Right cardiac atrium (tissue), 5 donors: ENCODE measurements at regions not wholly inside any gene's neighbourhood (a gene's known extent, or its start where the extent isn't known, plus 50 kb on each side); places are given as distances from the start of the nearest gene placed in this dataset.
A peak's percentile ranks its signal among the peaks of the same experiment; 100 is the strongest.

Source experiments
- ATAC-seq, 2 donors: fragments of 200-7000 bp; cut with Tn5 transposase; one replicate each; pipeline versions ENCODE4 v1.8.0 to v1.9.1; 2020; ENCODE audit warnings: moderate library complexity in 2 of 2, mild to moderate bottlenecking in 1 of 2
- DNase-seq, 3 donors: peaks; one replicate each; pipeline ENCODE4 v3.0.0-alpha.2; 2020
- H3K27ac ChIP-seq: one replicate; pipeline ENCODE4 v1.5.1; 2013; ENCODE audit warnings: mild to moderate bottlenecking, low read length, control low read depth, moderate library complexity
- H3K27me3 ChIP-seq: one replicate; pipeline ENCODE4 v1.6.1; 2013; ENCODE audit not compliant: control insufficient read depth, insufficient read depth
- H3K4me1 ChIP-seq: one replicate; pipeline ENCODE4 v1.6.1; 2013; ENCODE audit warnings: low read length; ENCODE audit not compliant: control insufficient read depth, insufficient read depth
- H3K4me3 ChIP-seq: one replicate; pipeline ENCODE4 v1.5.1; 2013; ENCODE audit warnings: low read length, control low read depth
- H3K9me3 ChIP-seq: one replicate; pipeline ENCODE4 v1.6.1; 2013; ENCODE audit warnings: low read length; ENCODE audit not compliant: control insufficient read depth
- WGBS: extraction: QIAGEN DNeasy Blood & Tissue Kit; methylation state at CpG from one replicate; pipeline ENCODE4 v1.1.7; 2013; 5-methylcytosine and 5-hydroxymethylcytosine counted together
- intact Hi-C, 4 donors: fragments of 100-400 bp; cut with DNase I; formaldehyde crosslinking; loops; one replicate each; pipeline versions ENCODE4 v1.11.0 to v1.14.0; 2022 to 2023
- donor health status: healthy with polysubstance abuse.
- donor health status: DM: no; HTN: yes; CAD: no.
- donor health status: DM: no; HTN: no; CAD: no.
- donor health status: DM: no; HTN: yes; CAD: no; lungs with severe emphysema.
- donor health status: DM: yes; HTN: yes; CAD: no.

DNA sequence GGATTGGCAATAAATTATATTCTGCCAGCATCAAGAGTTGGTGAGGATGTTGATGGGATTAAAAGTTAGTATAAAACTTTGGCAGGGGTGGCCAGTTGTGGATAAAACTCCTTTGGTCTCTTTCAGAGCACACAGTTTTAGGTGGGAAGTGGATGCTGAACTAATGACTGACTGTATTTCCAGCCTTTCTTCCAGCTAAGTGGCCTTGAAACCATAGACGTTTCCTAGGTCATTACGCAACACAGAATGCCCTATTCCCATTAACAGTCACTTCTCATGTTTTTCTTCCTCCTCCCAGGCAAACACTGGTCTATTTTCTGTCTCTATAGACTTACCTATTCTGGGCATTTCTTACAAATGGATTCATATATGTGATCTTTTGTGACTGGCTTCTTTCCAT, 467.4 kb downstream of the NEBL start:
- Histone ChIP-seq H3K27me3 (no peaks in the 10 kb centered on the region), H3K9me3 (no peaks in the 10 kb centered on the region), H3K4me3 (no peak overlapping the region), H3K4me1 (no peaks in the 10 kb centered on the region), H3K27ac (no peak overlapping the region)
- DNase-seq (no peak), ATAC-seq (no peak)
- 78% methylated on average over 2 of the region's 2 CpGs for WGBS
- intact Hi-C loops = no loop called here

DNA sequence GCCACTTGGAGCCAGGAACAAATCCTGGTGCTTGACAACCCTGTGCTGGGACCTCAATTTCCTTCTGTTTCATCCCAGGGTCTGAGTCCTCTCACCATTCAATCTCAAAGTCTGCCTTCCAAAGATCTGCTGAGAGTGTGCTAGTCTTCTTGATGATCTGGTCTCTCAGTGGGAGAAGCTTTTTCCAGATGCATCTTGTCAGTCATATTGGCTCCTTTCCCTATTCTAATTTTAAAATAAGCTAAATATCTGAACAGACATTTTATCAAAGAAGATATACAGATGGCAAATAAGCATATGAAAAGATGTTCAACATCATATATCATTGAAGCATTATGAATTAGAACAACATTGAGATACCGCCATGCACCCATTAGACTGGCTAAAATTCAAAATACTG, 469.3 kb downstream of the NEBL start:
- no peak overlapping the region for H3K4me3 ChIP-seq
- H3K27me3 ChIP-seq = no peaks in the 10 kb centered on the region
- H3K4me1 ChIP-seq = no peaks in the 10 kb centered on the region
- DNase-seq (no peak), ATAC-seq (no peak)
- 86% methylated on average over 1 of the region's 1 CpG for WGBS
- no peak overlapping the region for H3K27ac ChIP-seq
- intact Hi-C loops = no loop called here
- H3K9me3 ChIP-seq = no peaks in the 10 kb centered on the region

DNA sequence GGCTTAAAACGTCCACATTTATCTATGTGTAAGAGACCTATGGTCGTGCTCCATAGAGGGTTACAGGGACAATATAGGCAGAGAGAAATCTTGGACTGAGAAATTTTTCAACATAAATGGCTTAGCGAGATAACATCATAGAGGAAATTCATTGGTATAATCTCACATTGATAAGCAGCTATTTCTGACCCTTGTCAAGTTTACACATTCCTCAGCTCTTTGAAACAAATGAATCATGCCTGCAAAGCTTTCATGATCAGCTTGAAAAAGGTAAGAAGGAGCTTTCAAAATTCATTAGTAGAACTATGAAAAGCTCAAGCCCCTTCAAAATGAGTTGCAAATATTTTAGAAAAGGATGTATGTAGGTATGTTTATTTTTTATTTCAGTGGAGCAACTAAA, 478.8 kb downstream of the NEBL start:
- ATAC-seq = no peak
- intact Hi-C loops = no loop called here

DNA sequence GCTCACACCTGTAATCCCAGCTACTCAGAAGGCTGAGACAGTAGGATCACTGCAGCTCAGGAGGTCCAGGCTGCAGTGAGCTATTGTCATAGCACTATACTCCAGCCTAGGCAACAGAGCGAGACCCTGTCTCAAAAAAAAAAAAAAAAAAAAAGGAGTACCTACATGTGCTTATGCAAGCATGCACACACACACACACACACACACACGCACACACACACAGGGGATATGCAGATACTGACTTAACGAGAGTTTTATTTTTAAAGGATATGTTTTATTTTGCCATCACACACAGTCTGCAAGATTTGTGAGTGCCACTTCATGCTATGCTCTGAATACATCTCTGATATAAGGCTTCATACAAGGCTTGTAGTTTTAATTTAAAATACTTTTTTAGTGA, 479.3 kb downstream of the NEBL start:
- no peak overlapping the region for H3K4me3 ChIP-seq
- 83% methylated on average over 3 of the region's 3 CpGs for WGBS
- no peak overlapping the region for H3K27ac ChIP-seq
- H3K27me3 ChIP-seq = no peaks in the 10 kb centered on the region
- DNase-seq (no peak), ATAC-seq (no peak)
- H3K4me1 ChIP-seq = no peaks in the 10 kb centered on the region
- H3K9me3 ChIP-seq = no peaks in the 10 kb centered on the region
- intact Hi-C loops = no loop called here

More for the DNA sequence above, 478.8 kb downstream of the NEBL start:
- H3K9me3 ChIP-seq = no peaks in the 10 kb centered on the region
- no peak overlapping the region for H3K4me3 ChIP-seq
- no peaks in the 10 kb centered on the region for H3K4me1 ChIP-seq
- 10% methylated on average over 3 of the region's 3 CpGs for WGBS
- no peaks in the 10 kb centered on the region for H3K27me3 ChIP-seq
- DNase-seq = no peak
- no peak overlapping the region for H3K27ac ChIP-seq

DNA sequence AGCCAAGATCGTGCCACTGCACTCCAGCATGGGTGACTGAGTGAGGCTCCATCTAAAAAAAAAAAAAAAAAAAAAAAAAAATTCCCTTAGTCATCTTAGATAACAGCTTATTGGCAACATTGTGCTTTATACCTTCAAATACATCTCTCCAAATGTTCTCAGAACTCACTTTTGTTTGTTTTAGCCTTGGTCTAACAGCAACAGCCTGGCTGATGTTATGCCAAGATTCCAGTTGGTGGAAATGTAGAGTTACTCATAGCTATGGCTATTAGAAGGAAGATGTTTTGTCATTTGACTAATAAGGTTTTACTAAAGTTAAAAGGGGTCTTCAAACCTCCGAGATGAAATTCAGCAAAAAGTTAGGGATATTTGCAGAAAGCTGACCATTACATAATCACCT, 481.4 kb downstream of the NEBL start:
- Histone ChIP-seq H3K4me1 (no peaks in the 10 kb centered on the region), H3K27ac (no peak overlapping the region), H3K27me3 (no peaks in the 10 kb centered on the region), H3K4me3 (no peak overlapping the region), H3K9me3 (no peaks in the 10 kb centered on the region)
- intact Hi-C loops = no loop called here
- WGBS = 87% methylated on average over 2 of the region's 2 CpGs
- DNase-seq (no peak), ATAC-seq (no peak)

DNA sequence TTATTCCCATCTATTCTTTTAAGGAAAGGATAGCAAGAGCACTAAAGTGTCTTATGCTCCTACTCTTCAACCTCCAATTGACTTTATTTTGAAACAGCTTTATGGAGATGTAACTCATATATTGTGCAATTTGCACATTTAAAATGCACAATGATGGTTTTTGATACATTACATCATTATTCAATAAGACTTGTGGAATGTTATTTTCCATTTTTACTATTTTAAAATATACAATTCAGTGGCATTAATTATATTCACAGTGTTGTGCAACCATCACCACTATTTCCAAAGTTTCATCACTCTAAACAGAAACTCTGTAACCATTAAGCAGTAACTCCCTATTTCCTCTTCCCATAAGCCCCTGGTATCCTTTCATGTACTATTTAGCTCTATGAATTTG, 489.8 kb downstream of the NEBL start:
- no peaks in the 10 kb centered on the region for H3K27me3 ChIP-seq
- DNase-seq = no peak
- no peaks in the 10 kb centered on the region for H3K4me1 ChIP-seq
- intact Hi-C loops = no loop called here
- no peak overlapping the region for H3K27ac ChIP-seq
- H3K9me3 ChIP-seq = no peaks in the 10 kb centered on the region
- no peak for ATAC-seq
- H3K4me3 ChIP-seq = no peak overlapping the region

DNA sequence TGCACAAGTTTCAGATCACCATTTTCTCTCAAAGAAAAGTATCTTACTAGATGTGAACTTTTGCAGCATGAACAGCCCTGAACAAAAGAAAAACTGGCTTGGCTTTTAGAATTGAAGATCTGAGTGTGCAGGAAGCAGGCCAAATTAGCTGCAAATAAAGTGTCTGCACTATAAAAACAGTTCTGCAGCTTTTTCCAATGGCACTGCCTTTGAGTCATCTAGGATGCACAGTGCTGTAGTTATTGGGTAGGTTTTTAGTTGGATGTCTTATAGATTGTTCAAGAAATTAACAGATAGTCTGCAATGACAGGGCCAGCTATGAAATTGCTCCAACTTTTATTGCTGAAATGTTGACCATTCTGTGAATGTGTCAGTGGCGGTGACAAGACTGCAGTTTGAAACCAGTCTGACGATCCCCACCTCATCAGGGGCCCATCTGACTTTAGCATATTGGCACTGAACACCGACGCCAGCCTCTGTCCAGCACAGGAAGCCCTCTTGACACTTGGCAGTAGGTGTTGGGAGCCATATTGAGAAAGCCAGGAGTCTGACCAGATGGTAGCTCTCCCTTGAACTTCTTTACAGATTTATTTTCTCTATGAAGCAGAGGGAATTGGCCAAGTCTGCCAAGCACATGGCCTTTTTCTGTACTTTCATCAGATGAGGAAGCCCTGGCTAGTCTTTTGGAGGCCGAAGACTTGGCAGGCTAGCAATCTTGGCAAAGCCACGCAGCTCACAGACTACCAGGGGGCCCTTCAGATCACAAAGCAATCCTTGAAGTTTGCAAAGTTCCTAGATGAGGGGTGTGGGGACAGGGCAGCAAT, 490.6 kb downstream of the NEBL start:
- Histone ChIP-seq H3K27me3 (no peaks in the 10 kb centered on the region), H3K4me3 (no peak overlapping the region), H3K27ac (no peak overlapping the region), H3K9me3 (no peaks in the 10 kb centered on the region), H3K4me1 (no peaks in the 10 kb centered on the region)
- intact Hi-C loops = no loop called here
- WGBS = 46% methylated on average over 6 of the region's 6 CpGs
- ATAC-seq (no peak), DNase-seq (peak in 2 of 3 donors; percentile 31 to 47)

DNA sequence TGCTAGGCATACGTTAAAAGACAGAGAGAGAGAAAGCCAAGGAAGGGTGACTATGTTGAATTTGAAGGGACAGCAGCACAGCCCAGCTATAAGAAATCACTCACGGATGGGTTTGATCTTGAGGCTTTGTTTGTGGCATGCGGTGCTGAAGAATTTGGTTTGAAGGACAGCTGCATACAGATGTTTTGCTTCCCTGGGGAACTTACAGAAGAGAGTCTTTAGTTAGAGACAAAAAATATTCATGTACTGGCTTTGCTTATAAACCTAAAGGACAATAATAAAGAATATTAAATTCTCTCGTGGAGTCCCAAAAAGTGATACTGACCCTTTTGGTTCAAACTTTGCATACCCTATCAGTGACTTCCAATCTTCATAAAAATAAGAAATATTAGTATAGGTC, 491.4 kb downstream of the NEBL start:
- Histone ChIP-seq H3K4me3 (no peak overlapping the region), H3K9me3 (no peaks in the 10 kb centered on the region), H3K4me1 (no peaks in the 10 kb centered on the region), H3K27ac (no peak overlapping the region), H3K27me3 (no peaks in the 10 kb centered on the region)
- intact Hi-C loops = no loop called here
- ATAC-seq (no peak), DNase-seq (no peak)
- 66% methylated on average over 4 of the region's 4 CpGs for WGBS

DNA sequence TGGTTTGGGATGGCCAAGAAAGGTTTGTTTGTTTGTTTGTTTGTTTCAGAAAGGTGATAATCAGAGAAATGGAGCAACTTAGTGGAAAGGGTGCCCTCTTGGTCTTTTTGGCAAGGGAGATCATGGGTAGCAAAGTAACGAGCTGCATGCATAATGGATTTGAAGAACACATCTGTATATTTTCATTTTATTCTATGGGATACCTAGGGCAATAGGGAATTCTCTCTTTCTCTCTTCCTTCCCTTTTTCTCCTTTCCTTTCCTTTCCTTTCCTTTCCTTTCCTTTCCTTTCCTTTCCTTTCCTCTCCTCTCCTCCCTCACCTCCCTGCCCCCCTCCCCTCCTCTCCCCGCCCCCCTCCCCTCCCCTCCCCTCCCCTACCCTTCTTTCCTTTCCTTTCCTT, 492.1 kb downstream of the NEBL start:
- H3K27me3 ChIP-seq = no peaks in the 10 kb centered on the region
- H3K9me3 ChIP-seq = no peaks in the 10 kb centered on the region
- H3K4me1 ChIP-seq = no peaks in the 10 kb centered on the region
- H3K4me3 ChIP-seq = no peak overlapping the region
- ATAC-seq = no peak
- H3K27ac ChIP-seq = no peak overlapping the region
- intact Hi-C loops = no loop called here
- DNase-seq = no peak
- 95% methylated on average over 1 of the region's 2 CpGs for WGBS

DNA sequence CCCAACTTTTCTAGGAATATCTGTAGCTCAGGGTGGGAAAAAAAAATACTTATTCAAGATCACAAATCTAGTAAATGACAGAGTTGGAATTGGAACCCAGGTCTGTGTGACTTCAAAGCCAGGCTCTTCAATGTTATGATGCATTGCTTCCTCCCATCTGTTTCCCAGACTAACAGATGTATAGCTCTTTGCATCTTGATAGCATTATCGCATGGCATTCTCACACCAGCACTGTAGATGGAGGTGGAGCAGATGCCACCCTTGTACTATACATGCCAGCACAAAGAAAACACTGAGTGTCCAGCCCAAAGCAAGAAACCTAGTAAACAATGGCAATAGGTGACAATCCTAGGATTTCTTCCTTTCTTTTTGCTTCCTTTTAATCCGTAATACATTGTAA, 497.3 kb downstream of the NEBL start:
- WGBS = 83% methylated on average over 2 of the region's 2 CpGs
- intact Hi-C loops = no loop called here
- DNase-seq (no peak), ATAC-seq (no peak)
- Histone ChIP-seq H3K9me3 (no peaks in the 10 kb centered on the region), H3K27ac (no peak overlapping the region), H3K4me3 (no peak overlapping the region), H3K27me3 (no peaks in the 10 kb centered on the region), H3K4me1 (no peaks in the 10 kb centered on the region)

DNA sequence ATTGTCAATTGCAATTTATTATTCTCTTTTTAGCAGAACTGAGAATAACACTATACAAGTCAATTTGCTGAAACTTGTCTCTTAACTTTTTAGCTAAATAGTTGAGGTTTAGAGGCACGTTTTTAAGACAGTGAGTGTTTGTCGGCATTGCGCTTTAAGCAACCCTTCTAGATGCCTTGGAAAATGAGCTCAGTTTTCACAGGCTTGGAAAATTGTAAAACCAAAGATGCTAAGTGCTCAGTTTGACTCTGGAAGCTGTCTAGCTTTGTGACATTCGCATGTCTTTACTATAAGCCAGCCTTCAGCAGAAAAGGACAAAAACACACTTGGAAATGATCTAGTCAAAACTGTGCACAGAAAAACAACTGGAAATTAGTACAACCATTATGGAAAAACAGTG, 500.4 kb downstream of the NEBL start:
- intact Hi-C loops = no loop called here
- H3K9me3 ChIP-seq = no peaks in the 10 kb centered on the region
- H3K27ac ChIP-seq = no peak overlapping the region
- 92% methylated on average over 4 of the region's 4 CpGs for WGBS
- H3K4me1 ChIP-seq = no peaks in the 10 kb centered on the region
- no peak overlapping the region for H3K4me3 ChIP-seq
- DNase-seq = no peak
- no peak for ATAC-seq
- H3K27me3 ChIP-seq = no peaks in the 10 kb centered on the region

DNA sequence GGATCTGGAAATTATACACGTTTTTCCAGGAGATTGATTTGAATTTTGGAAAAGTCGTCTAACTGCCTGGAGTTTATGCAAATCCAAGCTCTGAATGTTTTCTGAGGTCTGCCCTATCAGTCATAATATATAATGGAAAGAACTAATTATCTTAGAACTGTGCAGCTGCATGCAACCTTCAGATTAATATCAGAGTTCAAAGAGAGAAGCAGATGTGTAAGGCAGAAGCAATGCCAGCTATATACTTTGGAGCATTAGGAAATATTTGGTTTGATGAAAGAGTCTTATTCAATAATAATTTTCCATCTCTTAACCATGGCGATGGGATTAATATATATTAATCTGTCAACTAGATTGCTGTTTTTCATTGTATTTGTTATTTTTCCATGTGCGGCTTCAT, 500.9 kb downstream of the NEBL start:
- no peak for ATAC-seq
- intact Hi-C loops = no loop called here
- 92% methylated on average over 4 of the region's 4 CpGs for WGBS
- H3K27me3 ChIP-seq = no peaks in the 10 kb centered on the region
- no peaks in the 10 kb centered on the region for H3K9me3 ChIP-seq
- H3K4me1 ChIP-seq = no peaks in the 10 kb centered on the region
- DNase-seq = no peak
- H3K27ac ChIP-seq = no peak overlapping the region
- no peak overlapping the region for H3K4me3 ChIP-seq
